Activated T-cell treated with anti-CD3 and anti-CD28 coated beads for 1 hour (primary cell): ENCODE measurements at regions not wholly inside any gene's neighbourhood (a gene's known extent, or its start where the extent isn't known, plus 50 kb on each side); places are given as distances from the start of the nearest gene placed in this dataset.

Source experiments
- DNase-seq: peaks from one replicate; pipeline ENCODE4 v3.0.0-alpha.2; 2020; ENCODE audit warnings: low read depth

DNA sequence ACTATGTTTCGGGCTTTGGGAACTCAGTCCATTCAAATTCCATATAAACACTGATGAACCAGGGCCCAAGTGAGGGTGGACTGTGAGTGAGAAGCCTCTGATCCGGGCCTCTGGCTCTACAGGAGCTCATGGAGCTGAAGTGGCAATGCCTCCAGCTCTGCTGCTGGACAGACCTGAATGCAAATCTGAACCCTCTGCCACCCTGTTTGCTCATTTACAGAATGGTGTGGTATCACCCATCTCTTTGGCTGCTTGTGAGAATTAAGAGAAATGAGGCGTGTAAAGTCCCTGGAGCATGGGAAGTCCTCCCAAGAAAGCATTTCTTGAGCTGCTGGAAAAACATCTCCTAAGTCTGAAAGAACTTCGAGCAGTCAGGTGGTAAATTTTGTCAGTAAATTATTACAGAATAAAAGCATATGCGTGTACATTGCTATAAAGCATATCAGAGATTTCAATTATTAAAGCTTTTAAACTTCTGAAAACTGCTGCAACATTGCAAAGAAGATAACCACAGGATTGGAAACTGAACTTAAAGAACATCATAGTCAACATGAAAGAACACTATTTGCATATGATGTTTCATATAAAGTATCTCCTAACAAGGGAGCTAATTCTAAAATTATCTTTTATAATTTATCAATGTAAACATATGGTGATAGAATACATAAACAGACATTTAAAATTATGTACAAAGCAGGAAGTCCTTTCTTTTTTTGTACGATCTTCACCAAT lies 369.0 kb downstream of the UQCRFS1 start:
- no peak for DNase-seq

DNA sequence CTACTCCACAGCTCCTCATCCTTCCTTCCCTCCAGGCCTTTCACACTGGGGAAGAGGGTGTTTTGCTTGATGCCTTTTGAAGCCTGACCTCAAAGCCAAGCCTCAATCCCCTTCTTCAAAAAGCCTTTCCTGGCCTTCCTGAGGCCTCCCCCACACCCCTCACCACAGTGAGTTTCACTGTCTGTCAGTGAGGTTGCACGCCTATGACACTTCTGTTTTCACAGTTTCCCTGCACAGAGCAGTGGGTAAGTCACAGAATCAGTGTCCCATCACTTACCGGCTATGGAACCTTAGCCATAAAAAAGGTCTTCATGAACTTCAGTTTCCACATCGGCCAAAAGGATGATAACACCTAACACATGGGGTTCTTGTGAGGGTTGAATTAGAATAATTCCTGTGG lies 371.4 kb downstream of the UQCRFS1 start:
- DNase-seq, result no peak

DNA sequence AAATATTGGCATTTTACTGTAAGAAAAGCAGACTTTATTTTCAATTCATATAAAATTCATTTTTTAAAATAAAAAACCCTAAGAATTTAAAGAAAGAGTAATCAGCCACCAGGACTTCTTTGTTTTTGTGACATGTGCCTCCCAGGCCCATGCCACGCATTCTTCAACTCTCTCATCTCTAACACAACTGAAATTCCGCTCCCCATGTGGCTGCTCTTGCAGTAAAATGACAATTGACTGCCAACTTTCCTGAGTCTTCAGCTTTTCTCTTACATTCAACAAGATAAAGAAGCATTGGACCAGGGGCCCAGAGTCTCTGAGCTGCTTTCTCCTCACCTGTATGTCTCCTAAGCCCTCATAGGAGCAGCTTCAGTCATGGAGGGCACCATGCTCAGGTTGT lies 372.1 kb downstream of the UQCRFS1 start:
- no peak for DNase-seq

DNA sequence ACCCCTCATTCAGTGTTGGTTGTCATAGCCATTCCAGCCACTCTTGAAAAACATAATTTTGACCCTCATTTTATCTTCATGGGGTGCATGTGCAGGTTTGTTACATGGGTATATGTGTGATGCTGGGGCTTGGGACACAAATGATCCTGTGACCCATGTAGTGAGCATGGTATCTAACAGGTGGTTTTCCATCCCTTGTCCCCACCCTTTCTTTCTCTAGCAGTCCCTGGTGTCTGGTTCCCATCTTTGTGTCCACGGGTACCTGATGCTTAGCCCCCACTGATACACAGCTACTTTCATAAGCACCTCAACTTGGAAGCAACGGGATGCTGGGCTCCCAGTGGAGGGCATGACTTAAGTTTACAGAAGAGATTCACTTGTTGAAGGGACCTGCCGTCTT lies 373.5 kb downstream of the UQCRFS1 start:
- no peak for DNase-seq

DNA sequence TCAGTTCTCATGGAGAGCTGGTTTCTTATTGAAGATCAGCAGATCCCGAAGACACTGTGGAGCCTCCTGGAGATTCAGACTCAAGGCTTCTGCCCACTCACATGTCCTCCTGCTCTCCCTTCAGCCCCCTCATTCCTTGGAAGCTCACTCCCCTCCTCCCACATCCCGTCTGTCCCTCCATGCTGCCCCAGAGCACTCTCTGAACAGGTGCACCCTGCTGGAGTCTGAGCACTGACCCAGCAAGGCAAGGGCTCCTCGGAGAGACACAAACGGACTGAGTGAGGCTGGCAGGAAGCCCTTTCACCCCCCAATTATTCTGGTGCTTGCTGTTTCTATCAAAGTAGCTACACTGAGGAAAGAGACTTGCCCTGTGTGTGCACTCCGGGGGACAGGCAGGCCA lies 374.0 kb downstream of the UQCRFS1 start:
- no peak for DNase-seq

DNA sequence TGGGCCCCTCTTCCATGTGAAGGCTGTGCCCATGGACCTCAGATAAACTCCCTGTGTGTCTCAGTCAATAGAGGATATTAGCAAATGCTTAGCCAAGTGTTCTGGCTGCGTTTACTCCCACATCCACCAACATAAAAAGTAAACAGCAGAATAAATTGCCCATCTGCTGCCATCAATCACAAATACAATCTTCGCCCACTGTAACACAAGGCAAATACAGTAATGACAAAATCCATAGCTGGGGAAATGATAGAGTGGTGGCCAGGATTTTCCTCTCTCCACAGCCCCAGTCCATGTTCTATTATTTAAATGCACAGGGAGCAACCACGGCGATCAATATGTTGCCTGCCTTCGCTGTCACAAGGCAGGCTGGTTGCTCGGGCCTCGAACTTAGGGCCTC lies 376.5 kb downstream of the UQCRFS1 start:
- no peak for DNase-seq

DNA sequence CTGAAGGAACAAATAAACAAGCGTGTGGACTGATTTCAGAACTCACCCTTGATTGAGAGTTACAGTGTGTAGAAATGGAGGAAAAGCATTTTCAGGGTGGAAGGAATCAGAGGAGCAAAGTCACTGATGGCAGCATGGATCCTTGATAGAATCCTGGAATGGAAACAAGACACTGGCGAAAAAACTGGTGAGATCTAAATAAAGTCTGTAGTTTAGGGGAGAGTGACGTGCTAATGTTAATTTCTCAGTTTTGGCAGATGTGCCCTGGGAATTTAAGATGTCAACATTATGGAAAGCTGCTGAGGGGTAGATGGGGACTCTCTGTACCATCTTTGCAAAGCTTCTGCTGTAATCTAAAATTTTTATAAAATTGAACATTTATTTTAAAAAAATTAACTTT lies 378.0 kb downstream of the UQCRFS1 start:
- no peak for DNase-seq

DNA sequence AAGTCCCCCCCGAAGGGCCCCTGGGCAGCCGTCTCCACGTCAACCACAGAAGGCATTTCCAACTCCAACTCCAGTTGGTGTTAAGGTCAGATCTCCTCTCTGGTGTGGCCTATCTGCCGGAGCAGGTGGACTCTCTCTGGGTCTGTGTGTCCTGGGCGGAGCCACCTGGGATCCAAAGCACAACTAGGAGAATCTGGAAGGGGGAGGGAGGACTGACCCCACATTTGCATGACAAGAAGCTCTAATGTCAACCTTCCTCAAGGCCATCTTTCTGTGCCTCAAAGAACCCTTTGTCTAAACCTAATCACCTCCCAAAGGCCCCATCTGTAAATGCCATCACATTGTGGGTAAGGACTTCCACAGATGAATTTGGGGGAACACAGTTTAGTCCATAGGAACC lies 381.5 kb downstream of the UQCRFS1 start:
- no peak for DNase-seq

DNA sequence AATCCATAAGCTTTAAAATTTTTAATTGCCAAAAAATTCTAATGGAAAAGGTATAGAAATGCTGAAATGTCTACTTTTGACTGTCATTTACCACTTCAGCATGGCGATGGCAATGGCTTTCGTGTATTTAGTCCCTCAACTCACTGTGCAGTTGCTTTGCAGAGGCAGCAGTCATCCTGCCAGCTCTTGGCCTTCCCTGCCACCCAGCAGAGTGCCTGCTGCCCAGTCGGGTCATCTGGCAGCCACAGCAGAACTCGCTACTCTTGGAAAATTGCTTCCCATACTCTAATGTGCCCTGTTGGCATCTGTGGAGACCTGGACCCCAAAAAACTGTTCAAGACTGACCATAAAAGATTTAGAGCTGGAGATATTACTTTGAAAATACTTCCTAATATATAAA lies 383.2 kb downstream of the UQCRFS1 start:
- DNase-seq, result no peak

DNA sequence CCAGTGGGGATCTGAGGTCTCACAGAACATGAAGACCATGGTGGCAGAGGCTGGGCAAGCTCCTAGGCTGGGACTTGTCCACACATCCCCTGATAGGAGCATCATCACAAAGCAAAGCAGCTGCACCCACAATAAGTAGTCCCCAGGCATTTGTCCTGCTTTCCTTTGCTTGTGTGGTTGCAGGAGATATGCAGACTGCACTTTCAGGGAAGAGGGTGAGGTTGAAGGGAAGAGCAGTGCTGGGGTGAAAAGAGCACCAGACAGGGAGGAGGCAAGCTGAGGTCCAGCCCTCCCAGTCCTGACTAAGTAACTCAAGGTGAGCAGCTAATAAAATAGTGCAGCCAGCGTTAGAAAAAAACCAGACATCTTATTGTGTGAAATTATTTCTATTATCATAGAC lies 383.6 kb downstream of the UQCRFS1 start:
- no peak for DNase-seq

DNA sequence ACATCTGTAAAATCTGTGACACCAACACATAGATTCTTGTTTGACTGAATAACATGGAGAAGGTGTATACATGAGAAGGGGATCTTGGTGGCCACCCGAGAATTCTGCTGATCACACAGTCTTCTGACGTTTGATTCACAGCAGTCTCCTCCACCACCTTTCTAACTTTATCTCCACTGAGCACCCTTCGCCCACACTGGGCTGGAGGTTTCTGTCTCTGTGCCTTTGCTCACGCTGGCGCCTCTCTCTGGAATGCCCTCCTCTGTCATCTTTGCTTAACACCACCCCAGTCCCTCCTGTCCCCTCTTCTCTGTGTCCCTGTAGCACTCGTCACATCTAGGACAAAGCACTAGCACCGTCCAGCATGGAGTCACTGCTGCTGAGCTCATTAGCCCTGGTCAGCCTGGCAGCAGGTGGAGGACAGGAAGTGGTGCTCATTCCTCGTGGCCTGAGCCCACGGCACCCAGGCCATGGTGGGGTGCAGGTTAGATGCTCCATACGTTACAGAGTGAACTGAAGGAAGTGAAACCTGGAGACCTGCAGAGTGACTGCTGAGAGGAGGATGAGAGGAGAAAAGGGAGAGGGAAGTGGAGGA lies 384.6 kb downstream of the UQCRFS1 start:
- no peak for DNase-seq

DNA sequence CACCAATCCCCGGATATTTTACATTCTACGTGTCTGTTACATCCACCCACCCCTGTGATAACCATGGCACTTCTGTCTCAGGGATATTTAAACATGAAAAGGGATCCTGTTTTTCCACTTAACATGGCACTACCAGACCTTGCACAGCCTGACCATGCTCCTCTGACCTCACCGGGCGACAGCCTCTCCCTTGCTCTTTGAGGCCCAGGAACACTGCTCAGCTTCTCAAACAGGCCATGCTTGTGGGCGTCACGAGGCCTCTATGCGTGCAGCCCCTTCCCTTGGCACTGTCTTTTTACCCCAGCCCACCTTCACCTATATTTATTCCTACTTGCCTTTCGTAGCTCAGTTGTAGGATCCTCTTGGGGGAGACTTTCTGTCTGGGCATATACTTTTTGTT lies 385.6 kb downstream of the UQCRFS1 start:
- DNase-seq, result no peak

DNA sequence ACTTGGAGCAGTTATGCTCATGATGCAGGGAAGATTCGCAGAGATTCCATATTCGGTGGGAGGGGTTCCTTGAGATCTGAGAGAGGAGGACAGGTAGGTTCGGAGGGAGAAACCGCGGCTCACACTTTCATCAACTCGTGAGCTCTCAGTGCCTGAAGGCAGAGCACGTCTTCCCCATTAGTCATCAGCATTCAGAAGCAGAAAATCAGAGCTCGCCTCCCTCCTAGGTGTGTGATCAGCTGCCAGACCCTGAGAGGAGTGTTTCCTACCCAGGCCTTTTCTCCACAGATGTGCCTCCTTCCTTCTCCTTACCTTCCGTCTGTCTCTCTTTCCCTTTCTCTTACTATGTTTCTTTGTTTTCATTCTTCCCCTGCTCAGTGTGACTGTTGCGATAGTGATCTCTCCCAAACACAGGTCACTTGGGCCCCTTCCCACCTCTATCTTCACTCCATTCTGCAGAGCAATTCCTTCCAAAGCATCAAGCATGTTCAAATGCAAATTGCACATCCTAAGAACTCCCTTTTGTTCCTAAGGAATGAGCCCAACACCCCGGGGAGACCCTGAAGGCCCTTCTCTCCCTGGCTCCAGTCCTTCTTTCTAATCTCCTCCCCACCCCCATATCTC lies 389.5 kb downstream of the UQCRFS1 start:
- DNase-seq, result no peak

DNA sequence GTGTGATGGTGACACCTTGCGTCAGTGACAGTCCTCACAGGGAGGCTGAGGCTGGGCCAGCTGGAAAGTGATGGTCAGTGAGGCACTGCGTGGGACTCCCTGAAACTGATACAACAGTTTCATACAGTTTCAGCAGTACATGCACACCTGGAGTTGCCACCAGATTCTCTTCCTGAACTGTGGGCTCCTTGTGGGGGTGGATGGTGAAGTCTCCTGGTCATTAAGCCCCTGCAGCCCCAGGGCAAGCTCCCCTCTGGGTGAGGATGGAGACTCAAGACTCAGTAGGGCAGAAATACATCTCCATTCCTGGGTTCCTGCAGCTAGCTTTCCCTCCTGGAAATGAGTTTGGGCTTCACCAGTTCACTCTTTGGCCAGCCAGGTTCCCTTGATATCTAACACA lies 392.7 kb downstream of the UQCRFS1 start:
- no peak for DNase-seq

DNA sequence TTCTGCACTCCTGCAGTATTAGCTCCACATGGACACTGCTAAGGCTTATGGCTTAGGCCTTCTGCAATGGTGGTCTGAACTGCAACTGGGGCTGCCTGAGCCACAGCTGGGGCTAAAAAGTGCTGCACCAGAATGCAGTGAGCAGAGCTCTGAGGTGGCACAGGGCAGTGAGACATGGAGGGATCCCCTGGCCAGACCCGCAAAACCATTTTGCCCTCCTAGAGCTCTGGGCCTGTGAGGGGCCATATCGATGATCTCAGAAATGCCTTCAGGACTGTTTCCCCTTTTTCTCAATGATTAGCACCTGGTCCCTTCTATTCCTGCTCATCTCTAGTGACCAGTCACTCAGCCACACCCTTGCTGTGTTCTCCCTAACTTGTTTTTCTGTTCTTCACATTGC lies 397.7 kb downstream of the UQCRFS1 start:
- DNase-seq, result no peak

DNA sequence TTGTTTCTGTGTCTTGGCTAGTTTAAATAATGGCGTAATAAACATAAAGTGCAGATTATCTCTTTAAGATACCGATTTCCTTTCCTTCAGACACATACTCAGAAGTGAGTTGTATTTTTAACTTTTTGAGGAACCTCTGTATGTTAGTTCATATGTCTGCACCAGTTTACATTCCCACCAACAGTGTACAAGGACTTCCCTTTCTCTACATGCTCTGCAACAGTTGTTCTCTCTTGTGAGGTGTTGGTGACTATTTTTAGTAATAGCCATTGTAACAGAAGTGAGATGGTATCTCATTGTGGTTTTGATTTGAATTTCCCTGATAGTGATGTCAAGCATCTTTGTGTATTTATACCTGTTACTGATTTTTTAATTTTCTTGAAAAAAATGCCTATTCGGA lies 418.6 kb downstream of the UQCRFS1 start:
- DNase-seq, result no peak

DNA sequence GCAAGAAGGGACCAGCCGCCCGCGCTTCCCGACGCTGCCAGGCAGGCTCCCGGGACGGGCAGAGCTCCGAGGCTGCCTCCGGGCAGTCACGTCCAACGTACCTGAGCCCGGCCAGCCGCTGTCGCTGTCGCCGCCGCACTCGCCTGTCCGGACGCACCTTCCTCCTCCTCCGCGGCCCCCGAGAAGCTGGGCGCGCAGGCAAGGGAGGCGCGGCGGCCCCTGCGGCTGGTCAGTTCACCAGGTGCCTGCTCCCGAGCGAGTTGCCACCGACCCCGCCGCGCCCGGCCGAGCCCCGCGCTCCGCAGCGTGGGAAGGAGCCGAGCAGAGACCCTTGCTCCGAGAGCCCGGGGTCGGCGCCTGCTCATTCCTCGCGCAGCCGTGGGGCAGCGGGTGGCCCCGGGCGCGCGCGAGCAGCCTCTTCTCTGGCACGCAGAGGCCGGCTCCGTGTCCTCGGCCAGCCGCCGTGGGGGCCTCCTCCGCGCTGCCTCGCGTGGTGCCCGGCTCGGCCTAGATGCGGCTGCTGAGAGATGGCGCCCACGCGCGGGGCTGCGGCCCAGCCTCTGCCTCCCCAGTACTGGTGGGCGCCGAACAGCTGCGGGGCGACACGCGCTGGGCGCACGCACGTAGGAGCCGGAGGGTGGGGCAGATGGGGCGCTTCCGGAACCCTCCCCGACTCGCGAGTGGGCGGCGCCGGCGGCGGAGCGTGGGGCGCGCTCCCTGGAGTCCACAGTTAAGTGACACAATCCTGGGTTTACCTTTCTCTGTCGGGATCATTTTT lies 419.4 kb downstream of the UQCRFS1 start:
- no peak for DNase-seq

DNA sequence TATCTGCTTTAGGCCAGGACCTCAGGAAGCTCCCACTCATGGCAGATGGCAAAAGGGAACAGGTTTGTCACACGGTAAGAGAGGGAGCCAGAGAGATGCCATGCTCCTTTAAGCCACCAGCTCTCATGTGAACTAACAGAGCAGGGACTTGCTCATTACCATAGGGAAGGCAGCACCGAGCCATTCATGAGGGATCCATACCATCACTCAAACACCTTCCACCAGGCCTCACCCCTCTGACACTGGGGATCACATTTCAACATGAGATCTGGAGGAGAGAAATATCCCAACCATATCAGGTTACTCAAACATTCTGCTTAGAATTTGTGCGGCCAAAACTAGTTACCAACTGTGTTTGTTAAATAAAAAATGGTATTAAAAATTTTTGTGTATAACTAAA lies 427.0 kb downstream of the UQCRFS1 start:
- no peak for DNase-seq

DNA sequence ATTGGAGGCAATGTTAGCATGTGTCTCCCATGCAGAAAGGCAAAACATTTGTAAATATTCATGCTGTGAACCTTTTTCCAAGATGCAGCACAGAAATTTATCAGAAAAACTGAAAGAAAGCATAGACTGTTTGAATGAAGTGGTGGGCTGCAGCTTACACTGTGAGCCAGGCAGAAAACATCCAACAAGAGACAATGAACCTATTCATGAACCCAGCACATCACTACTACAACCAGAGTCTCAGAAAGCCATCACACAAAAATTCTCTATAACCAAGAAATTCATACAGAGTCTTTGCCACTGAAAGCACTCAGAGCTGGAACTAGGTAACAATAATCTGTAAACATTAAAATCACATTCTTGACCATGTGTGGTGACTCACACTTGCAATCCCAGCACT lies 448.9 kb downstream of the UQCRFS1 start:
- no peak for DNase-seq

DNA sequence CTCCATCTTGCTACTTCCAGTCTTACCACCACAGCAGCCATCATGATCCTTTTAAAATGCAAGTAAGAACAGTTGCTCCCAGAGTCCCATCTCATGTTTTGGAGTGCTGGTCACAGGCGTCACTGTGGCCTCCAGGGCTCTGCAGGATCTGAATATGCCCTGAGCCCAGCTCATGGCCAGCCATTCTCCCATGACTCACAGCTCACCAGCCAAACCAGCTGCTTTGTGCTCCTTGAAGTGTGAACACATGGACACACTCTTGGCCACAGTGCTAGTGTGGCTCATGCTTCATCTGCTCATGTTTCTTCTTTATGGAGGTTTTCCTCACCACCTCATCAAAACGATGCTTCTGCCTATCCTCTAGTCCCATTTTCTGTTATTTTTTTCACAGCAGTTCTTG lies 466.5 kb downstream of the UQCRFS1 start:
- DNase-seq, result no peak

DNA sequence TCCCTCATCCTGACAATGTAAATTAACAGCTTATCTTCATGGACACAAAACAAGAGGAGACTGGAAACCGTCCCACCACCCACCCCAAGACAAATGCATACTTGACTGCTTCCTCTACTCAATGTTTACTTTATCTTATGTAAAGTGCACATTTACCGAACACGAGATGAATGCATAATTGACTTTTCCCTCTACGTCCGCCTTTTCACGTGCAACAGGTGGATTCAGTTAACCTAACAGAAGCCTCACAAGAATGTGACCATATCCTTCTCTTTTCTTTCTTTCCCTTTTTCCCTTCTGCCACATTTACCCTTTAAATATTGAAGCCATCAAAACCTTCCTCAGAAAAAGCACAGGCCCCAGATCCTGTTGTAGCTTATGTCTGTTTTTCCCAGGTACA lies 468.0 kb downstream of the UQCRFS1 start:
- DNase-seq, result no peak

DNA sequence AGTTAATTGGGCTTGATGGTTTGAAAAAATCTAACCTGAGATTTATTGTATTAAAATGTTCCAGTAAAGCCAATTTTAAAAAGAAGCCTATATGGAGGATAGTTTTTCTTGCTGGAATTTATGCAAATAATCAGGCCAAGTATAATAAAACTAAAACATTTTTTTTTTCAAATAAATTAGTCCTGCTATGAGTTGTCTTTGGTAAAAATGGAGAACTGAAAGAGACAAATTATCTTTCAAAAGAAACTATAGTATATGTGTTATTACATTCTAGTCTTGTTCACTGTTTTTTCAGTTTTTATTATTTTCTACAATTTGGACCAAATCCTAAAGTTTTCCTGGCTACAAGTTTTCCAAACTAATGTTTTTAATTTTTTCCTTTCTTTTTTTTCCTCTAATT lies 468.9 kb downstream of the UQCRFS1 start:
- no peak for DNase-seq
